ENCODE measurements at regions not wholly inside any gene's neighbourhood (a gene's known extent, or its start where the extent isn't known, plus 50 kb on each side); places are given as distances from the start of the nearest gene placed in this dataset.

GRCh38 chr13:99836291-99836690 is 135.3 kb downstream of the ZIC5 start:
- TF ChIP-seq, protein P1, sequence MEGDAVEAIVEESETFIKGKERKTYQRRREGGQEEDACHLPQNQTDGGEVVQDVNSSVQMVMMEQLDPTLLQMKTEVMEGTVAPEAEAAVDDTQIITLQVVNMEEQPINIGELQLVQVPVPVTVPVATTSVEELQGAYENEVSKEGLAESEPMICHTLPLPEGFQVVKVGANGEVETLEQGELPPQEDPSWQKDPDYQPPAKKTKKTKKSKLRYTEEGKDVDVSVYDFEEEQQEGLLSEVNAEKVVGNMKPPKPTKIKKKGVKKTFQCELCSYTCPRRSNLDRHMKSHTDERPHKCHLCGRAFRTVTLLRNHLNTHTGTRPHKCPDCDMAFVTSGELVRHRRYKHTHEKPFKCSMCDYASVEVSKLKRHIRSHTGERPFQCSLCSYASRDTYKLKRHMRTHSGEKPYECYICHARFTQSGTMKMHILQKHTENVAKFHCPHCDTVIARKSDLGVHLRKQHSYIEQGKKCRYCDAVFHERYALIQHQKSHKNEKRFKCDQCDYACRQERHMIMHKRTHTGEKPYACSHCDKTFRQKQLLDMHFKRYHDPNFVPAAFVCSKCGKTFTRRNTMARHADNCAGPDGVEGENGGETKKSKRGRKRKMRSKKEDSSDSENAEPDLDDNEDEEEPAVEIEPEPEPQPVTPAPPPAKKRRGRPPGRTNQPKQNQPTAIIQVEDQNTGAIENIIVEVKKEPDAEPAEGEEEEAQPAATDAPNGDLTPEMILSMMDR (IDR thresholded peaks at IDR 0.05), result no peak
- TF ChIP-seq POLR2A (IDR thresholded peaks at IDR 0.05), result no peak

Data from uterus (tissue), 2 donors.